ENCODE measurements at regions not wholly inside any gene's neighbourhood (a gene's known extent, or its start where the extent isn't known, plus 50 kb on each side); places are given as distances from the start of the nearest gene placed in this dataset.

- no peak overlapping the region for H3K4me3 ChIP-seq (ENCODE audit: low read depth, low read length)
- no peak for DNase-seq (ENCODE audit: low read depth)
- no peak for TF ChIP-seq CTCF (IDR thresholded peaks at IDR 0.05; ENCODE audit: low read depth, low read length, missing control alignments)
These were observed 954.6 kb upstream of the MANEA start for GRCh38 chr6:94622783-94623182.

- no peak for TF ChIP-seq CTCF (IDR thresholded peaks at IDR 0.05; ENCODE audit: low read depth, low read length, missing control alignments)
- H3K4me3 ChIP-seq (ENCODE audit: low read depth, low read length) = no peak overlapping the region
- no peak for DNase-seq (ENCODE audit: low read depth)
These were observed 976.7 kb upstream of the MANEA start for GRCh38 chr6:94600636-94601035.

- TF ChIP-seq CTCF (IDR thresholded peaks at IDR 0.05; ENCODE audit: low read depth, low read length, missing control alignments) = no peak
- DNase-seq (ENCODE audit: low read depth) = no peak
- H3K4me3 ChIP-seq (ENCODE audit: low read depth, low read length) = no peak overlapping the region
These were observed 979.8 kb upstream of the MANEA start for GRCh38 chr6:94597487-94597886.

GRCh38 chr6:94590416-94590815, 986.9 kb upstream of the MANEA start:
- DNase-seq (ENCODE audit: low read depth) = no peak
- TF ChIP-seq CTCF (IDR thresholded peaks at IDR 0.05; ENCODE audit: low read depth, low read length, missing control alignments) = no peak
- H3K4me3 ChIP-seq (ENCODE audit: low read depth, low read length) = no peak overlapping the region

GRCh38 chr6:94588301-94588700, 989.0 kb upstream of the MANEA start:
- TF ChIP-seq CTCF (IDR thresholded peaks at IDR 0.05; ENCODE audit: low read depth, low read length, missing control alignments) = no peak
- H3K4me3 ChIP-seq (ENCODE audit: low read depth, low read length) = no peak overlapping the region
- DNase-seq (ENCODE audit: low read depth) = no peak

- TF ChIP-seq CTCF (IDR thresholded peaks at IDR 0.05; ENCODE audit: low read depth, low read length, missing control alignments) = no peak
- no peak for DNase-seq (ENCODE audit: low read depth)
- H3K4me3 ChIP-seq (ENCODE audit: low read depth, low read length) = no peak overlapping the region
These were observed 993.1 kb upstream of the MANEA start for GRCh38 chr6:94584211-94584610.

GRCh38 chr6:94570581-94570980, 1006.8 kb upstream of the MANEA start:
- DNase-seq (ENCODE audit: low read depth) = no peak
- no peak overlapping the region for H3K4me3 ChIP-seq (ENCODE audit: low read depth, low read length)
- no peak for TF ChIP-seq CTCF (IDR thresholded peaks at IDR 0.05; ENCODE audit: low read depth, low read length, missing control alignments)

Measured in GM12864 (cell line).